ENCODE measurements at regions not wholly inside any gene's neighbourhood (a gene's known extent, or its start where the extent isn't known, plus 50 kb on each side); places are given as distances from the start of the nearest gene placed in this dataset.

DNA sequence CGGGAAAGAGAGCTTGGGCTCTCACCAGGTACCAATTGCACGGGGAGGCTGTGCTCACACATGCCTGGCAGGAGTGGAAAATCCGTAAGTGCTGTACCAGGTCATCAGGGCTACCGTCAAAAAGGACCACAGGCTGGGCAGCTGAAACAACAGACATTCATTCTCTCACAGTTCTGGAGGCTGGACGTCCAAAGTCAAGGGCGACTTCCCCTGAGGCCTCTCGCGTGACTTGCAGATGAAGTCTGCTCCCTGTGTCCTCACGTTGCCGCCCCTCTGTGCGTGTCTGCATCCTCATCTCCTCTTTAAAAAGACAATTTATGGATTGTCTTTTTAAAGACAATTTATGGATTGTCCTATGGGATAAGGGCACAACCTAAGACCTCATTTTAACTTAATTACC, 73.8 kb upstream of the FZD10 start:
- no peak overlapping the region for H3K4me3 Mint-ChIP-seq
- peaks cover 2% of the 10 kb centered on the region for H3K27me3 Mint-ChIP-seq
- DNase-seq (ENCODE audit: low spot score in 2 of 2) (no peak), ATAC-seq (ENCODE audit: low read depth) (no peak)
- H3K9me3 Mint-ChIP-seq: peaks cover 3% of the 10 kb centered on the region
- H3K4me1 Mint-ChIP-seq: no peaks in the 10 kb centered on the region
- H3K36me3 Mint-ChIP-seq: no peaks in the 10 kb centered on the region
- no peak overlapping the region for H3K27ac Mint-ChIP-seq

- Mint-ChIP-seq H3K4me1 (no peaks in the 10 kb centered on the region), H3K36me3 (no peaks in the 10 kb centered on the region), H3K27me3 (no peaks in the 10 kb centered on the region), H3K27ac (no peak overlapping the region), H3K9me3 (peaks cover 3% of the 10 kb centered on the region), H3K4me3 (no peak overlapping the region)
- ATAC-seq (ENCODE audit: low read depth): no peak
- no peak for DNase-seq (ENCODE audit: low spot score in 2 of 2)
These were observed 71.7 kb upstream of the FZD10 start for GRCh38 chr12:130090542-130090941.

GRCh38 chr12:130093380-130093779, 68.9 kb upstream of the FZD10 start:
- ATAC-seq (ENCODE audit: low read depth) (no peak), DNase-seq (ENCODE audit: low spot score in 2 of 2) (no peak)
- Mint-ChIP-seq H3K4me3 (no peak overlapping the region), H3K27ac (no peak overlapping the region), H3K36me3 (no peaks in the 10 kb centered on the region), H3K9me3 (peaks cover 3% of the 10 kb centered on the region), H3K4me1 (no peaks in the 10 kb centered on the region), H3K27me3 (no peaks in the 10 kb centered on the region)

- Mint-ChIP-seq H3K27ac (no peak overlapping the region), H3K9me3 (no peaks in the 10 kb centered on the region), H3K27me3 (no peaks in the 10 kb centered on the region)
These were observed 64.9 kb upstream of the FZD10 start for GRCh38 chr12:130097342-130097741.

DNA sequence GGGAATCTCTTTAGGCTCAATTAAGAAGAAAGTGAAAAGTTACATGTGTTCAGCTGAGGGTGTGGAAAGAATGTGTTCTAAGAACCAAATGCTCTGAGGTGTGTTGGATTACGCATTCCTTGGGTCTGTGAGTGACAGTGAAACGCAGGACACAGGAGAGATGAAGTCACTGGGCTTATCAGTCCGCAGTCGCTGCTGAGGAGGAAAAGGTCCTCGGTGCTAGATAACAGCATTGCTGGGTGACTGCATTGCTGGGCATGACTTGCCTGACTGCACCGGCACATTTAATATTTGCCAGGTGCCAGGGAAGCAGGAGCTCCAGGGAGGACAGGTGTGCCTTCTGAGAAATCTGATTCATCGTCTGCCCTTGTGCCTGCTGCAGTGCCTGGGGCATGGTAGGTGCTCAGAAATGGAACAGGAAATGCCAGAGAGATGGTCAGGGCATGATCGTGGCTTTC, 64.4 kb upstream of the FZD10 start:
- no peak for DNase-seq (ENCODE audit: low spot score in 2 of 2)
- H3K27me3 Mint-ChIP-seq: no peaks in the 10 kb centered on the region
- H3K4me1 Mint-ChIP-seq: no peaks in the 10 kb centered on the region
- H3K4me3 Mint-ChIP-seq: no peak overlapping the region
- no peak overlapping the region for H3K27ac Mint-ChIP-seq
- no peak for ATAC-seq (ENCODE audit: low read depth)
- no peaks in the 10 kb centered on the region for H3K36me3 Mint-ChIP-seq
- H3K9me3 Mint-ChIP-seq: no peaks in the 10 kb centered on the region

More at GRCh38 chr12:130097342-130097741, 64.9 kb upstream of the FZD10 start:
- Mint-ChIP-seq H3K4me3 (no peak overlapping the region), H3K4me1 (no peaks in the 10 kb centered on the region), H3K36me3 (no peaks in the 10 kb centered on the region)
- DNase-seq (ENCODE audit: low spot score in 2 of 2): no peak
- no peak for ATAC-seq (ENCODE audit: low read depth)

GRCh38 chr12:130098301-130099005, 63.8 kb upstream of the FZD10 start:
- no peaks in the 10 kb centered on the region for H3K4me1 Mint-ChIP-seq
- no peak overlapping the region for H3K4me3 Mint-ChIP-seq
- no peaks in the 10 kb centered on the region for H3K9me3 Mint-ChIP-seq
- H3K36me3 Mint-ChIP-seq: no peaks in the 10 kb centered on the region
- ATAC-seq (ENCODE audit: low read depth) (no peak), DNase-seq (ENCODE audit: low spot score in 2 of 2) (no peak)
- H3K27ac Mint-ChIP-seq: no peak overlapping the region
- H3K27me3 Mint-ChIP-seq: no peaks in the 10 kb centered on the region

GRCh38 chr12:130100634-130101362, 61.5 kb upstream of the FZD10 start:
- no peaks in the 10 kb centered on the region for H3K4me1 Mint-ChIP-seq
- no peak overlapping the region for H3K4me3 Mint-ChIP-seq
- ATAC-seq (ENCODE audit: low read depth) (no peak), DNase-seq (ENCODE audit: low spot score in 2 of 2) (no peak)
- no peaks in the 10 kb centered on the region for H3K9me3 Mint-ChIP-seq
- no peaks in the 10 kb centered on the region for H3K27me3 Mint-ChIP-seq
- no peak overlapping the region for H3K27ac Mint-ChIP-seq
- H3K36me3 Mint-ChIP-seq: no peaks in the 10 kb centered on the region

GRCh38 chr12:130101370-130101769, 60.9 kb upstream of the FZD10 start:
- Mint-ChIP-seq H3K27me3 (no peaks in the 10 kb centered on the region), H3K4me1 (no peaks in the 10 kb centered on the region), H3K9me3 (no peaks in the 10 kb centered on the region), H3K27ac (no peak overlapping the region), H3K36me3 (no peaks in the 10 kb centered on the region), H3K4me3 (no peak overlapping the region)
- DNase-seq (ENCODE audit: low spot score in 2 of 2) (no peak), ATAC-seq (ENCODE audit: low read depth) (no peak)

DNA sequence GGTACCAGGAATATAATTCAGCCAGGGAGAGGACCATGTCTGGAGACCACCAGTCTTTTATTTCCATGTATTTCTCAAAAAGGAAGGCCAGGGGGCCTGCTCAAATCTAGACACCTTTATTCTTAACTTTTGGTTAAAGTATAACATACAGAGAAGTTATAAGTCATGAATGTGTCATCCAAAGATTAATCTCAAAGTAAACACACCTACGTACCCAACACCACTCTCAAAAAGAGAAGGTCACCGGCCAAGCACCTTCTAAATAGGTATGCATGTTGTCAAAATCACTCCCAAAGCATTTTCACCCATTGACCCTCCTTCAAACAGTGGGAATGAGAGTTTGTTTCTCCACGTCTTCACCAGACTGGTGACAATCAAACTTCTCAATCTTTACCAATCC, 60.0 kb upstream of the FZD10 start:
- H3K4me3 Mint-ChIP-seq: no peak overlapping the region
- no peak for ATAC-seq (ENCODE audit: low read depth)
- no peaks in the 10 kb centered on the region for H3K27me3 Mint-ChIP-seq

DNA sequence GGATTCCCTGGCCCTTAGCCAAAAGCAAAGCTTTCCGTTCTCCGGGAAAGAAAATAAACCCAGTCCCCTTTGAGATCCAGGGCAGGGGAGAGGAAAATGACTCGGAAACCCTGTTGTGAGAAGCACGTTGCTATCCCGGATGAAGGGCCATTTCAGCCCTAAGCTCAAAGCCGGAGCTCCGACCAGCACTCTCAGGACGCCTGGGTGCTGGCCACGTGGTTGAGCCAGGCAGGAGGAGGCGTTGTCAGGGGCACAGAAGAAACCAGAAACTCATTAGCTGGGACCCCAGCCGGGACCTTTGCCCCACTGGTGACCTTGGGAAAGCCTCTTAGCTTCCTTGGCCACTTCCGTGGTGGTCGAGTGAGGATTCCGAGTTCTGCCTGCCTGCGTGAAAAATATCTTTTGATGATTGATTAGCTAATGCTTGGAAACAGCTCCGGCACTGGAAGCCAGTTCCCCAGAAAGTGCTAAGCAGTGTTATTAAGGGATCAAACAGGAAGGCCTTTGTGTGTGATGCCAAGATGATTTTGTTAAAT, 57.6 kb upstream of the FZD10 start:
- H3K27ac Mint-ChIP-seq: no peak overlapping the region
- H3K4me1 Mint-ChIP-seq: no peaks in the 10 kb centered on the region
- H3K36me3 Mint-ChIP-seq: no peaks in the 10 kb centered on the region
- ATAC-seq (ENCODE audit: low read depth): no peak
- no peak overlapping the region for H3K4me3 Mint-ChIP-seq
- H3K9me3 Mint-ChIP-seq: peaks cover 5% of the 10 kb centered on the region
- DNase-seq (ENCODE audit: low spot score in 2 of 2): no peak
- no peaks in the 10 kb centered on the region for H3K27me3 Mint-ChIP-seq

More for the DNA sequence above, 60.0 kb upstream of the FZD10 start:
- Mint-ChIP-seq H3K27ac (no peak overlapping the region), H3K4me1 (no peaks in the 10 kb centered on the region), H3K9me3 (peaks cover 2% of the 10 kb centered on the region), H3K36me3 (no peaks in the 10 kb centered on the region)
- no peak for DNase-seq (ENCODE audit: low spot score in 2 of 2)

DNA sequence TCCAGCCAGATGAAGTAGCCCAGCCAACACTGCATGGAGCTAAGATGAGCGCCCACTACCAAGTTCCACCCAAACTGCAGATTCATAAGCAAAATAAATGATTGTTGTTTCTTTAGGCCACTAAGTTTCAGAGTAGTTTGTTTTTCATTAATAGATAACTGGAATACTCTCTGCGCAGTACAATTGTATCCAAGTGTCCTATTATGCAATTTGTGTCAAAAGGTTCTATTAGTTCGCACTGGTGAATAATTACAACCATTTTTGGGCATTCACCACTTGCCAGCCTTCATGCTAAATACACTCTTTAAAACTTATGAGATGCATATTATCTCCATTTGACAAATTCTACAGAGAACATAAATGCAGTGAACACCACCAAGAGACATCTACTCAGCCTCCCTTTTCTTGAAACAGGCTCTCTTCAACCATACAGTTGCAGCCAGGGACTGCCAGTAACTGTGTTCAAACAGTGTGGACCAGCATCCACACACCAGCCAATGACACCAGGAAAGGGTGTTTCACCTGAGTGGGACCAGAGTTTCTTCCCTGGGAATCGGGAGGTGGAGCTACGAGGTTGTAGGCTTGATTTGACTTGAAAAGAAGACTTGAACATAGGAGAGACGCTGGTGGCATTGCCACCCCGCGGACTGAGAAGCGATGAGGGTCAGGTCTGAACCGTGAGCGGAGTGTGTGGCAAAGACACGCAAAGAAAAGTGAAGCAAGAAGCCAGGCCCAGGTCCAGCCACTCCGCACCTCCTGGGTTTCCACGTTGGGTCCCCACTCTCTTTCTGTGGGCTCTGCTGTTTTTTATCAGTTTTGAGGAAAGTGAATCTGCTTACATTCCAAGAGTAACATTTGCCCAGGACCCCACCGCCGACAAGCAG, 53.0 kb upstream of the FZD10 start:
- Mint-ChIP-seq H3K9me3 (peaks cover 12% of the 10 kb centered on the region), H3K4me1 (no peaks in the 10 kb centered on the region), H3K27ac (no peak overlapping the region), H3K36me3 (no peaks in the 10 kb centered on the region), H3K4me3 (no peak overlapping the region), H3K27me3 (peaks cover 3% of the 10 kb centered on the region)
- DNase-seq (ENCODE audit: low spot score in 2 of 2): no peak
- ATAC-seq (ENCODE audit: low read depth): no peak

GRCh38 chr12:130110914-130111313, 51.4 kb upstream of the FZD10 start:
- no peaks in the 10 kb centered on the region for H3K4me1 Mint-ChIP-seq
- no peak overlapping the region for H3K4me3 Mint-ChIP-seq
- peaks cover 12% of the 10 kb centered on the region for H3K9me3 Mint-ChIP-seq
- H3K27ac Mint-ChIP-seq: no peak overlapping the region
- DNase-seq (ENCODE audit: low spot score in 2 of 2) (no peak), ATAC-seq (ENCODE audit: low read depth) (no peak)
- H3K27me3 Mint-ChIP-seq: peaks cover 3% of the 10 kb centered on the region
- H3K36me3 Mint-ChIP-seq: no peaks in the 10 kb centered on the region

DNA sequence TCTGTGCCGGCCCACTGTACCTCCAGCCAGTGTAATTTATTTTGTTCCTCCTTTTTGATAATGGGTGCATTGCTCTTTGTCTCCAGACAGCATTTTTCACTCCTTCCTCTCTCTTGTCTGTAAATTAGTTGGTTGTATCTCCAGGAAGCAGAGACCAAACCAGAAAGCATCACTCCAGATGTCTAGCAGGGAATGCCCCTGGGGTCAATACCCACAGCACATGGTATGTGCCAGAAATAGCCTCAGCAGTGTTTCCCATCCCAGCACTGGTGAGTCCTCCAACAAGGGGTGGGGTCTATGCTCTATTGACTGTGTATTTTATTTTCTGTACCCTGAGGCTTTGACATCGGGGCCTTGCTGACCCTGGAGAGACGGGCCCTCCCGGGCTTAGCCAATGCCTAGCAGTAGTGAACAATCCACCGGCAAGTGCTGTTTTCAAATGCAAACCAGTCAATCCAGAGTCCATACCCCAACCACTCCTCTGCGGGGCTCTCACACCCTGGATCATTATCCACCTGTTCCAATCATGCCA, 50.2 kb upstream of the FZD10 start:
- H3K27ac Mint-ChIP-seq: no peak overlapping the region
- ATAC-seq (ENCODE audit: low read depth): no peak
- no peaks in the 10 kb centered on the region for H3K36me3 Mint-ChIP-seq
- peaks cover 3% of the 10 kb centered on the region for H3K27me3 Mint-ChIP-seq
- DNase-seq (ENCODE audit: low spot score in 2 of 2): no peak
- H3K4me1 Mint-ChIP-seq: no peaks in the 10 kb centered on the region
- peaks cover 12% of the 10 kb centered on the region for H3K9me3 Mint-ChIP-seq
- no peak overlapping the region for H3K4me3 Mint-ChIP-seq

All from memory B cell (primary cell).